CD14-positive monocyte (primary cell): ENCODE measurements at regions not wholly inside any gene's neighbourhood (a gene's known extent, or its start where the extent isn't known, plus 50 kb on each side); places are given as distances from the start of the nearest gene placed in this dataset.

Experiments used
- DNase-seq, 3 donors: peaks; one replicate each; pipeline ENCODE4 v3.0.0-alpha.2; 2011 to 2022
- H2AFZ ChIP-seq: 2 replicates; pipeline ENCODE4 v1.6.0; 2012; ENCODE audit warnings: mild to moderate bottlenecking, low read depth, low read length, inconsistent platforms; ENCODE audit not compliant: insufficient read depth, poor library complexity, severe bottlenecking
- H3K27ac ChIP-seq, 2 donors: 1 replicate in 1 of 2; 2 replicates in 1 of 2; pipeline ENCODE4 v1.5.1; 2012 to 2013; ENCODE audit warnings: low read length in 2 of 2, control low read depth in 1 of 2, inconsistent platforms in 1 of 2, low read depth in 1 of 2, mild to moderate bottlenecking in 1 of 2
- H3K27me3 ChIP-seq, 2 donors: one replicate each; pipeline versions ENCODE4 v1.6.0 to v1.6.1; 2011 to 2013; ENCODE audit warnings: low read length in 2 of 2; ENCODE audit not compliant: control insufficient read depth in 2 of 2, insufficient read depth in 2 of 2
- H3K36me3 ChIP-seq, 2 donors: replicated peaks in 1 of 2; 1 replicate in 1 of 2; 2 replicates in 1 of 2; pipeline versions ENCODE4 v1.5.1 to v1.6.1; 2012 to 2013; ENCODE audit warnings: low read length in 2 of 2, control low read depth in 1 of 2, inconsistent platforms in 1 of 2, mild to moderate bottlenecking in 1 of 2; ENCODE audit not compliant: insufficient read depth in 2 of 2, control insufficient read depth in 1 of 2
- H3K4me1 ChIP-seq, 2 donors: 1 replicate in 1 of 2; 2 replicates in 1 of 2; pipeline versions ENCODE4 v1.5.1 to v1.6.1; 2012 to 2013; ENCODE audit warnings: low read length in 2 of 2, control low read depth in 1 of 2, inconsistent platforms in 1 of 2, mild to moderate bottlenecking in 1 of 2, moderate library complexity in 1 of 2; ENCODE audit not compliant: insufficient read depth in 2 of 2, control insufficient read depth in 1 of 2
- H3K4me2 ChIP-seq: replicated peaks from 2 replicates; pipeline ENCODE3; 2012; ENCODE audit warnings: low read length, moderate library complexity, mild to moderate bottlenecking; ENCODE audit not compliant: poor library complexity, severe bottlenecking; ENCODE audit errors: extremely low read depth
- H3K4me3 ChIP-seq, 3 experiments: fragments of 200-600 bp in 1 of 3; sonication (generic) in 1 of 3; replicated peaks in 1 of 3; 1 replicate in 2 of 3; 2 replicates in 1 of 3; pipeline ENCODE4 v1.5.1; 2011 to 2013; ENCODE audit warnings: low read length in 3 of 3, mild to moderate bottlenecking in 3 of 3, control low read depth in 2 of 3, low read depth in 2 of 3, inconsistent platforms in 1 of 3, moderate library complexity in 1 of 3
- H3K79me2 ChIP-seq: 2 replicates; pipeline ENCODE4 v1.6.0; 2012; ENCODE audit warnings: mild to moderate bottlenecking, control low read depth, inconsistent platforms, low read length, moderate library complexity; ENCODE audit not compliant: insufficient read depth
- H3K9ac ChIP-seq: 2 replicates; pipeline ENCODE4 v1.6.0; 2017; ENCODE audit warnings: low read length, mild to moderate bottlenecking; ENCODE audit not compliant: insufficient read depth, poor library complexity, severe bottlenecking
- H3K9me3 ChIP-seq, 2 donors: replicated peaks in 1 of 2; 1 replicate in 1 of 2; 2 replicates in 1 of 2; pipeline versions ENCODE4 v1.5.1 to v1.6.1; 2012 to 2013; ENCODE audit warnings: low read length in 2 of 2, control low read depth in 1 of 2; ENCODE audit not compliant: control insufficient read depth in 1 of 2, insufficient read depth in 1 of 2
- H4K20me1 ChIP-seq: 2 replicates; pipeline ENCODE4 v1.6.0; 2012; ENCODE audit warnings: mild to moderate bottlenecking, low read length, control low read depth, moderate library complexity; ENCODE audit not compliant: insufficient read depth
- H3K27ac Mint-ChIP-seq, 7 donors: one replicate each; pipeline ENCODE4 v1.8.0; 2020; ENCODE audit warnings: mild to moderate bottlenecking in 7 of 7, mixed read lengths in 7 of 7, moderate library complexity in 6 of 7, inconsistent platforms in 2 of 7
- H3K27me3 Mint-ChIP-seq, 3 donors: one replicate each; pipeline ENCODE4 v1.8.0; 2021 to 2022; ENCODE audit warnings: low read depth in 3 of 3, mild to moderate bottlenecking in 3 of 3, mixed read lengths in 3 of 3, moderate library complexity in 3 of 3, inconsistent platforms in 1 of 3
- H3K36me3 Mint-ChIP-seq, 2 donors: one replicate each; pipeline ENCODE4 v1.8.0; 2020; ENCODE audit warnings: mixed read lengths in 2 of 2, inconsistent platforms in 1 of 2, mild to moderate bottlenecking in 1 of 2
- H3K4me1 Mint-ChIP-seq: one replicate; pipeline ENCODE4 v1.8.0; 2020; ENCODE audit warnings: mild to moderate bottlenecking, mixed read lengths
- H3K4me3 Mint-ChIP-seq, 2 donors: one replicate each; pipeline ENCODE4 v1.8.0; 2020; ENCODE audit warnings: mild to moderate bottlenecking in 2 of 2, mixed read lengths in 2 of 2, moderate library complexity in 1 of 2
- H3K9me3 Mint-ChIP-seq, 7 donors: one replicate each; pipeline ENCODE4 v1.8.0; 2020 to 2022; ENCODE audit warnings: mixed read lengths in 7 of 7, mild to moderate bottlenecking in 6 of 7, moderate library complexity in 6 of 7, inconsistent platforms in 2 of 7
- CTCF ChIP-seq: fragments of 200-600 bp; IDR thresholded peaks from one replicate; pipeline ENCODE4 v1.8.0; 2022; ENCODE audit warnings: antibody characterized with exemption, mild to moderate bottlenecking
- WGBS: methylation state at CpG from one replicate; pipeline ENCODE4 v1.1.5; 2013; ENCODE audit warnings: missing lambda C conversion rate; ENCODE audit not compliant: insufficient coverage; 5-methylcytosine and 5-hydroxymethylcytosine counted together
- intact Hi-C, 2 donors: fragments of 100-400 bp; cut with micrococcal nuclease; formaldehyde crosslinking; loops; one replicate each; pipeline versions ENCODE4 v1.15.0 to v1.15.1; 2023

DNA sequence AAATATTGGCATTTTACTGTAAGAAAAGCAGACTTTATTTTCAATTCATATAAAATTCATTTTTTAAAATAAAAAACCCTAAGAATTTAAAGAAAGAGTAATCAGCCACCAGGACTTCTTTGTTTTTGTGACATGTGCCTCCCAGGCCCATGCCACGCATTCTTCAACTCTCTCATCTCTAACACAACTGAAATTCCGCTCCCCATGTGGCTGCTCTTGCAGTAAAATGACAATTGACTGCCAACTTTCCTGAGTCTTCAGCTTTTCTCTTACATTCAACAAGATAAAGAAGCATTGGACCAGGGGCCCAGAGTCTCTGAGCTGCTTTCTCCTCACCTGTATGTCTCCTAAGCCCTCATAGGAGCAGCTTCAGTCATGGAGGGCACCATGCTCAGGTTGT is 372.1 kb downstream of the UQCRFS1 start:
- no peak overlapping the region for H3K4me3 Mint-ChIP-seq
- Histone ChIP-seq H3K27me3 (no peaks in the 10 kb centered on the region), H3K36me3 (no peaks in the 10 kb centered on the region), H3K9ac (no peak overlapping the region), H3K9me3 (no peaks in the 10 kb centered on the region), H3K79me2 (no peaks in the 10 kb centered on the region), H3K27ac (no peak overlapping the region), H2AFZ (no peak overlapping the region), H4K20me1 (no peaks in the 10 kb centered on the region), H3K4me1 (no peaks in the 10 kb centered on the region), H3K4me3 (no peak overlapping the region), H3K4me2 (no peak overlapping the region)
- no peak overlapping the region for H3K27ac Mint-ChIP-seq
- intact Hi-C loops: no loop called here
- H3K27me3 Mint-ChIP-seq: peaks cover 0 to 2% (median 1%) of the 10 kb centered on the region in 3 donors
- H3K9me3 Mint-ChIP-seq: peaks cover 0 to 1% (median 0%) of the 10 kb centered on the region in 7 donors
- no peak for DNase-seq
- no peak for TF ChIP-seq CTCF
- no peaks in the 10 kb centered on the region for H3K36me3 Mint-ChIP-seq
- 92% methylated on average over 2 of the region's 2 CpGs for WGBS
- no peaks in the 10 kb centered on the region for H3K4me1 Mint-ChIP-seq

DNA sequence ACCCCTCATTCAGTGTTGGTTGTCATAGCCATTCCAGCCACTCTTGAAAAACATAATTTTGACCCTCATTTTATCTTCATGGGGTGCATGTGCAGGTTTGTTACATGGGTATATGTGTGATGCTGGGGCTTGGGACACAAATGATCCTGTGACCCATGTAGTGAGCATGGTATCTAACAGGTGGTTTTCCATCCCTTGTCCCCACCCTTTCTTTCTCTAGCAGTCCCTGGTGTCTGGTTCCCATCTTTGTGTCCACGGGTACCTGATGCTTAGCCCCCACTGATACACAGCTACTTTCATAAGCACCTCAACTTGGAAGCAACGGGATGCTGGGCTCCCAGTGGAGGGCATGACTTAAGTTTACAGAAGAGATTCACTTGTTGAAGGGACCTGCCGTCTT is 373.5 kb downstream of the UQCRFS1 start:
- Histone ChIP-seq H3K4me2 (no peak overlapping the region), H3K27me3 (no peaks in the 10 kb centered on the region), H3K27ac (no peak overlapping the region), H3K79me2 (no peaks in the 10 kb centered on the region), H3K4me3 (no peak overlapping the region), H4K20me1 (no peaks in the 10 kb centered on the region), H3K9ac (no peak overlapping the region), H3K9me3 (no peaks in the 10 kb centered on the region), H2AFZ (no peak overlapping the region), H3K36me3 (no peaks in the 10 kb centered on the region), H3K4me1 (no peaks in the 10 kb centered on the region)
- no peak overlapping the region for H3K4me3 Mint-ChIP-seq
- H3K36me3 Mint-ChIP-seq: no peaks in the 10 kb centered on the region
- no peak for DNase-seq
- peaks cover 0 to 1% (median 0%) of the 10 kb centered on the region in 7 donors for H3K9me3 Mint-ChIP-seq
- intact Hi-C loops: no loop called here
- TF ChIP-seq CTCF: no peak
- peaks cover 0 to 3% (median 0%) of the 10 kb centered on the region in 3 donors for H3K27me3 Mint-ChIP-seq
- no peak overlapping the region for H3K27ac Mint-ChIP-seq
- WGBS: 88% methylated on average over 2 of the region's 3 CpGs
- no peaks in the 10 kb centered on the region for H3K4me1 Mint-ChIP-seq
